Esophagus muscularis mucosa (tissue), 4 donors: ENCODE measurements at regions not wholly inside any gene's neighbourhood (a gene's known extent, or its start where the extent isn't known, plus 50 kb on each side); places are given as distances from the start of the nearest gene placed in this dataset.

Source experiments
- DNase-seq: peaks from one replicate; pipeline ENCODE4 v3.0.0-alpha.2; 2017; ENCODE audit errors: extremely low spot score
- H3K27ac ChIP-seq, 4 donors: fragments of 200-600 bp; sonication (generic); replicated peaks in 1 of 4; 1 replicate in 3 of 4; 2 replicates in 1 of 4; pipeline ENCODE4 v1.5.1; 2016 to 2019; ENCODE audit warnings: mild to moderate bottlenecking in 1 of 4
- H3K27me3 ChIP-seq, 4 donors: fragments of 200-600 bp; sonication (generic); one replicate each; pipeline versions ENCODE4 v1.5.1 to v1.6.0; 2016 to 2019
- H3K36me3 ChIP-seq, 4 donors: fragments of 200-600 bp; sonication (generic); one replicate each; pipeline ENCODE4 v1.5.1; 2016 to 2019
- H3K4me1 ChIP-seq, 4 donors: fragments of 200-600 bp; sonication (generic); one replicate each; pipeline ENCODE4 v1.5.1; 2016 to 2019
- H3K4me3 ChIP-seq, 4 donors: fragments of 200-600 bp; sonication (generic); 1 replicate in 2 of 4; 2 replicates in 2 of 4; pipeline ENCODE4 v1.5.1; 2016 to 2019; ENCODE audit warnings: mild to moderate bottlenecking in 4 of 4, moderate library complexity in 1 of 4
- H3K9me3 ChIP-seq, 4 donors: fragments of 200-600 bp; sonication (generic); 1 replicate in 3 of 4; 2 replicates in 1 of 4; pipeline ENCODE4 v1.5.1; 2016 to 2019
- EP300 ChIP-seq: sonication (generic); formaldehyde crosslinking; IDR thresholded peaks from one replicate; pipeline ENCODE4 v1.6.1; 2017; ENCODE audit warnings: antibody characterized with exemption
- POLR2A ChIP-seq: fragments of 450-650 bp; IDR thresholded peaks from one replicate; pipeline ENCODE4 v1.6.1; 2017; ENCODE audit warnings: antibody characterized with exemption, moderate library complexity, mild to moderate bottlenecking, low read depth
- POLR2AphosphoS5 ChIP-seq, 2 donors: sonication (generic); formaldehyde crosslinking; IDR thresholded peaks; one replicate each; pipeline ENCODE4 v1.6.1; 2017; ENCODE audit warnings: antibody characterized with exemption in 2 of 2
- WGBS: methylation state at CpG from one replicate; pipeline ENCODE4 v1.1.5; 2018; 5-methylcytosine and 5-hydroxymethylcytosine counted together
- intact Hi-C: fragments of 100-400 bp; cut with DNase I; formaldehyde crosslinking; loops from one replicate; pipeline ENCODE4 v1.15.1; 2023
- TF ChIP-seq, protein P1 (sequence below), 3 experiments: fragments of 200-600 bp in 2 of 3; fragments of 450-650 bp in 1 of 3; sonication (generic) in 2 of 3; IDR thresholded peaks; one replicate each; pipeline ENCODE4 v1.5.1; 2017 to 2019; ENCODE audit warnings: antibody characterized with exemption in 3 of 3, mild to moderate bottlenecking in 2 of 3, moderate library complexity in 1 of 3

DNA sequence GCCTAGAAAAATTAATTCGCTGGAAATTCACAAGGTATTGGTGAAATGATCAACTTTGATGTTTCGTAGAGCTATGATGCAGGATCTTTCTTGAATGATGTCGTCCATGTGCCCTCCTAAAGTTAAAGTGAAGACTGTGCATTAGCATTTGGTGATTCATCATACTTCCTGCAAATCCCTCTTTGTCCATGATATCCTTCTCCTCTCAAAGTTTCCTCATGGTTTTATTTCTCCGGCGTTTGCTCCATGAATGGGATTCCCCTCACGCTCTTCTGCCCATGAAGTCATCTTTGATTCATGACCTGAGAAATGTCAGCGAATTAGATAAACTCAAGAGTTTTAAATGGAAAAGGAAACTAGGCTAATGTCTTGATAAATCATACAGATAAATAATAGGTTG, 372.7 kb downstream of the PSAT1 start:
- intact Hi-C loops, result no loop called here
- 93% methylated on average over 7 of the region's 7 CpGs for WGBS
- H3K4me1 ChIP-seq, result no peaks in the 10 kb centered on the region

GRCh38 chr9:78671785-78672184, 374.9 kb downstream of the PSAT1 start:
- intact Hi-C loops, result no loop called here
- DNase-seq, result no peak
- Histone ChIP-seq H3K27me3 (no peaks in the 10 kb centered on the region), H3K4me1 (no peaks in the 10 kb centered on the region), H3K36me3 (no peaks in the 10 kb centered on the region), H3K4me3 (no peak overlapping the region), H3K27ac (no peak overlapping the region), H3K9me3 (no peaks in the 10 kb centered on the region)
- 46% methylated on average over 3 of the region's 3 CpGs for WGBS
- TF ChIP-seq, protein P1, sequence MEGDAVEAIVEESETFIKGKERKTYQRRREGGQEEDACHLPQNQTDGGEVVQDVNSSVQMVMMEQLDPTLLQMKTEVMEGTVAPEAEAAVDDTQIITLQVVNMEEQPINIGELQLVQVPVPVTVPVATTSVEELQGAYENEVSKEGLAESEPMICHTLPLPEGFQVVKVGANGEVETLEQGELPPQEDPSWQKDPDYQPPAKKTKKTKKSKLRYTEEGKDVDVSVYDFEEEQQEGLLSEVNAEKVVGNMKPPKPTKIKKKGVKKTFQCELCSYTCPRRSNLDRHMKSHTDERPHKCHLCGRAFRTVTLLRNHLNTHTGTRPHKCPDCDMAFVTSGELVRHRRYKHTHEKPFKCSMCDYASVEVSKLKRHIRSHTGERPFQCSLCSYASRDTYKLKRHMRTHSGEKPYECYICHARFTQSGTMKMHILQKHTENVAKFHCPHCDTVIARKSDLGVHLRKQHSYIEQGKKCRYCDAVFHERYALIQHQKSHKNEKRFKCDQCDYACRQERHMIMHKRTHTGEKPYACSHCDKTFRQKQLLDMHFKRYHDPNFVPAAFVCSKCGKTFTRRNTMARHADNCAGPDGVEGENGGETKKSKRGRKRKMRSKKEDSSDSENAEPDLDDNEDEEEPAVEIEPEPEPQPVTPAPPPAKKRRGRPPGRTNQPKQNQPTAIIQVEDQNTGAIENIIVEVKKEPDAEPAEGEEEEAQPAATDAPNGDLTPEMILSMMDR (IDR thresholded peaks at IDR 0.05), result no peak
- TF ChIP-seq POLR2AphosphoS5 (IDR thresholded peaks at IDR 0.05) (no peak), EP300 (no peak), POLR2A (no peak)

More for the DNA sequence above, 372.7 kb downstream of the PSAT1 start:
- Histone ChIP-seq H3K9me3 (no peaks in the 10 kb centered on the region), H3K27ac (no peak overlapping the region), H3K27me3 (no peaks in the 10 kb centered on the region), H3K4me3 (no peak overlapping the region), H3K36me3 (no peaks in the 10 kb centered on the region)
- no peak for TF ChIP-seq POLR2AphosphoS5 (IDR thresholded peaks at IDR 0.05)
- no peak for TF ChIP-seq POLR2A
- TF ChIP-seq, protein P1 (IDR thresholded peaks at IDR 0.05), result no peak
- TF ChIP-seq EP300, result no peak
- DNase-seq, result no peak

GRCh38 chr9:78674874-78675273, 377.9 kb downstream of the PSAT1 start:
- TF ChIP-seq POLR2AphosphoS5 (IDR thresholded peaks at IDR 0.05) (no peak), EP300 (no peak), POLR2A (no peak)
- TF ChIP-seq, protein P1 (IDR thresholded peaks at IDR 0.05), result no peak

GRCh38 chr9:78676009-78676408, 379.1 kb downstream of the PSAT1 start:
- no peak overlapping the region for H3K27ac ChIP-seq
- no peaks in the 10 kb centered on the region for H3K9me3 ChIP-seq
- TF ChIP-seq POLR2AphosphoS5 (IDR thresholded peaks at IDR 0.05) (no peak), POLR2A (no peak), EP300 (no peak)
- TF ChIP-seq, protein P1 (IDR thresholded peaks at IDR 0.05), result no peak
- no peaks in the 10 kb centered on the region for H3K36me3 ChIP-seq
- 80% methylated on average over 2 of the region's 2 CpGs for WGBS
- H3K4me3 ChIP-seq, result no peak overlapping the region
- intact Hi-C loops, result no loop called here
- H3K27me3 ChIP-seq, result no peaks in the 10 kb centered on the region
- no peak for DNase-seq
- H3K4me1 ChIP-seq, result no peaks in the 10 kb centered on the region

More at GRCh38 chr9:78674874-78675273, 377.9 kb downstream of the PSAT1 start:
- Histone ChIP-seq H3K4me1 (no peaks in the 10 kb centered on the region), H3K9me3 (no peaks in the 10 kb centered on the region), H3K27ac (no peak overlapping the region), H3K27me3 (no peaks in the 10 kb centered on the region), H3K36me3 (no peaks in the 10 kb centered on the region), H3K4me3 (no peak overlapping the region)
- intact Hi-C loops, result no loop called here
- DNase-seq, result no peak
- WGBS, result 98% methylated on average over 2 of the region's 2 CpGs

GRCh38 chr9:78676623-78677022, 379.7 kb downstream of the PSAT1 start:
- TF ChIP-seq, protein P1 (IDR thresholded peaks at IDR 0.05), result no peak
- TF ChIP-seq POLR2A, result no peak
- no peak for TF ChIP-seq EP300
- TF ChIP-seq POLR2AphosphoS5 (IDR thresholded peaks at IDR 0.05), result no peak
- Histone ChIP-seq H3K4me3 (no peak overlapping the region), H3K27ac (no peak overlapping the region), H3K4me1 (no peaks in the 10 kb centered on the region), H3K9me3 (no peaks in the 10 kb centered on the region), H3K36me3 (no peaks in the 10 kb centered on the region), H3K27me3 (no peaks in the 10 kb centered on the region)
- intact Hi-C loops, result no loop called here
- DNase-seq, result no peak
